IMR-90 (cell line): ENCODE measurements at regions not wholly inside any gene's neighbourhood (a gene's known extent, or its start where the extent isn't known, plus 50 kb on each side); places are given as distances from the start of the nearest gene placed in this dataset.

Experiments
- ATAC-seq: fragments of 200-7000 bp; cut with Tn5 transposase; 2 replicates; pipeline ENCODE4 v1.9.1; 2020; ENCODE audit warnings: low read depth, mild to moderate bottlenecking, moderate library complexity
- BruUV-seq: library from RNA; stranded (reverse); fragments of 400-500 nt; replicated peaks from 2 replicates; lab custom pipeline; 2021; lab: Mats Ljungman, UMichigan
- CTCF ChIA-PET: fragments of 300-600 bp; formaldehyde crosslinking; extraction: SDS; loops from one replicate; lab custom pipeline; 2021; ENCODE audit warnings: antibody characterized with exemption; lab: Yijun Ruan, JAX
- POLR2A ChIA-PET: fragments of 300-600 bp; sonication (Branson Sonifier 250); formaldehyde crosslinking; loops from one replicate; lab custom pipeline; 2022; ENCODE audit warnings: antibody characterized with exemption; ENCODE audit not compliant: unreplicated experiment; lab: Charles Lee
- DNase-seq: peaks from one replicate; pipeline ENCODE4 v3.0.0; 2013
- H2AFZ ChIP-seq: replicated peaks from 2 replicates; pipeline ENCODE3; 2013; ENCODE audit warnings: low read length, mild to moderate bottlenecking; ENCODE audit not compliant: poor library complexity
- H2AK5ac ChIP-seq: 2 replicates; pipeline ENCODE4 v1.6.1; 2013; ENCODE audit warnings: low read depth, low read length, inconsistent platforms
- H2AK9ac ChIP-seq: replicated peaks from 2 replicates; pipeline ENCODE3; 2013; ENCODE audit warnings: mild to moderate bottlenecking, low read depth, low read length, moderate library complexity; ENCODE audit not compliant: poor library complexity
- H2BK120ac ChIP-seq: 2 replicates; pipeline ENCODE4 v1.6.1; 2013; ENCODE audit warnings: low read depth, low read length, inconsistent platforms
- H2BK15ac ChIP-seq: 3 replicates; pipeline ENCODE4 v1.6.1; 2013; ENCODE audit warnings: low read depth, low read length, inconsistent platforms
- H2BK20ac ChIP-seq: 2 replicates; pipeline ENCODE4 v1.6.1; 2013; ENCODE audit warnings: low read depth, mild to moderate bottlenecking, inconsistent platforms, low read length, moderate library complexity
- H2BK5ac ChIP-seq: 2 replicates; pipeline ENCODE4 v1.6.1; 2013; ENCODE audit warnings: mild to moderate bottlenecking, low read depth, low read length, inconsistent platforms; ENCODE audit not compliant: poor library complexity, severe bottlenecking
- H3K14ac ChIP-seq: replicated peaks from 2 replicates; pipeline ENCODE4 v1.6.1; 2013; ENCODE audit warnings: low read depth, low read length, inconsistent platforms
- H3K18ac ChIP-seq: 2 replicates; pipeline ENCODE4 v1.6.1; 2013; ENCODE audit warnings: low read depth, low read length, control low read depth
- H3K23ac ChIP-seq: 2 replicates; pipeline ENCODE4 v1.6.1; 2013; ENCODE audit warnings: low read depth, low read length, inconsistent platforms
- H3K27ac ChIP-seq: 2 replicates; pipeline ENCODE4 v1.5.1; 2013; ENCODE audit warnings: mild to moderate bottlenecking, control low read depth, low read length; ENCODE audit not compliant: insufficient read depth
- H3K27me3 ChIP-seq: 2 replicates; pipeline ENCODE4 v1.6.1; 2013; ENCODE audit warnings: low read length; ENCODE audit not compliant: control insufficient read depth, insufficient read depth
- H3K36me3 ChIP-seq: 2 replicates; pipeline ENCODE4 v1.6.1; 2013; ENCODE audit warnings: low read length, mixed read lengths; ENCODE audit not compliant: control insufficient read depth, insufficient read depth
- H3K4ac ChIP-seq: 2 replicates; pipeline ENCODE4 v1.6.1; 2013; ENCODE audit warnings: low read depth, low read length, inconsistent platforms
- H3K4me1 ChIP-seq: 2 replicates; pipeline ENCODE4 v1.6.1; 2013; ENCODE audit warnings: low read length, mixed read lengths; ENCODE audit not compliant: control insufficient read depth, insufficient read depth
- H3K4me2 ChIP-seq: 2 replicates; pipeline ENCODE4 v1.6.1; 2013; ENCODE audit warnings: low read depth, mild to moderate bottlenecking, control low read depth, low read length, moderate library complexity
- H3K4me3 ChIP-seq: 2 replicates; pipeline ENCODE4 v1.5.1; 2013; ENCODE audit warnings: low read depth, mild to moderate bottlenecking, control low read depth, low read length, moderate library complexity; ENCODE audit not compliant: insufficient read depth
- H3K56ac ChIP-seq: 2 replicates; pipeline ENCODE4 v1.6.1; 2013; ENCODE audit warnings: low read length, inconsistent platforms; ENCODE audit not compliant: insufficient read depth; ENCODE audit errors: extremely low read depth
- H3K79me1 ChIP-seq, 2 experiments: 2 replicates each; pipeline ENCODE4 v1.6.1; 2013; ENCODE audit warnings: low read length in 2 of 2, inconsistent platforms in 1 of 2, low read depth in 1 of 2
- H3K9ac ChIP-seq: 2 replicates; pipeline ENCODE4 v1.6.1; 2013; ENCODE audit warnings: low read depth, low read length, control low read depth
- H3K9me1 ChIP-seq: 2 replicates; pipeline ENCODE4 v1.6.1; 2013; ENCODE audit warnings: low read length, inconsistent platforms; ENCODE audit not compliant: insufficient read depth
- H3K9me3 ChIP-seq: 2 replicates; pipeline ENCODE4 v1.6.1; 2013; ENCODE audit warnings: low read length; ENCODE audit not compliant: control insufficient read depth, insufficient read depth
- H4K20me1 ChIP-seq: 2 replicates; pipeline ENCODE4 v1.6.1; 2013; ENCODE audit warnings: low read length, inconsistent platforms; ENCODE audit not compliant: insufficient read depth
- H4K5ac ChIP-seq: 2 replicates; pipeline ENCODE4 v1.6.1; 2013; ENCODE audit warnings: mild to moderate bottlenecking, low read depth, low read length, control low read depth
- H4K8ac ChIP-seq, 2 experiments: 2 replicates each; pipeline ENCODE4 v1.6.1; 2013; ENCODE audit warnings: low read depth in 2 of 2, low read length in 2 of 2, control low read depth in 1 of 2, inconsistent platforms in 1 of 2
- H4K91ac ChIP-seq: 2 replicates; pipeline ENCODE4 v1.6.1; 2013; ENCODE audit warnings: low read depth, low read length, inconsistent platforms; ENCODE audit not compliant: insufficient read depth
- BHLHE40 ChIP-seq: fragments of 150-350 bp; IDR thresholded peaks from 2 replicates; pipeline ENCODE4 v1.6.1; 2016; ENCODE audit warnings: mild to moderate bottlenecking, low read depth, low read length
- CEBPB ChIP-seq: IDR thresholded peaks from 2 replicates; pipeline ENCODE4 v1.6.1; 2012; ENCODE audit warnings: low read depth, low read length, improper control_type of control experiment
- ELK1 ChIP-seq: fragments of 150-350 bp; IDR thresholded peaks from 2 replicates; pipeline ENCODE4 v1.6.1; 2016; ENCODE audit warnings: low read depth, mild to moderate bottlenecking, low read length, moderate library complexity, borderline replicate concordance
- MAZ ChIP-seq: IDR thresholded peaks from 2 replicates; pipeline ENCODE4 v1.6.1; 2012; ENCODE audit warnings: low read depth, mild to moderate bottlenecking, low read length, improper control_type of control experiment, moderate library complexity, borderline replicate concordance
- MXI1 ChIP-seq: IDR thresholded peaks from 2 replicates; pipeline ENCODE4 v1.6.1; 2012; ENCODE audit warnings: low read depth, mild to moderate bottlenecking, low read length, moderate library complexity, borderline replicate concordance
- NFE2L2 ChIP-seq: fragments of 150-350 bp; IDR thresholded peaks from 2 replicates; pipeline ENCODE4 v1.6.1; 2016; ENCODE audit warnings: low read depth, mild to moderate bottlenecking, low read length
- POLR2A ChIP-seq: IDR thresholded peaks from 2 replicates; pipeline ENCODE4 v1.6.1; 2012; ENCODE audit warnings: mild to moderate bottlenecking, low read depth, low read length
- RCOR1 ChIP-seq: IDR thresholded peaks from 2 replicates; pipeline ENCODE4 v1.6.1; 2012; ENCODE audit warnings: mild to moderate bottlenecking, low read length, improper control_type of control experiment; ENCODE audit not compliant: insufficient replicate concordance
- RFX5 ChIP-seq: IDR thresholded peaks from 2 replicates; pipeline ENCODE4 v1.8.0; 2012; ENCODE audit warnings: low read depth, mild to moderate bottlenecking, low read length, moderate library complexity
- SMC3 ChIP-seq: fragments of 150-350 bp; IDR thresholded peaks from 2 replicates; pipeline ENCODE4 v1.6.1; 2016; ENCODE audit warnings: low read depth, mild to moderate bottlenecking, antibody characterized with exemption, low read length, moderate library complexity
- USF2 ChIP-seq: fragments of 150-350 bp; IDR thresholded peaks from 2 replicates; pipeline ENCODE4 v1.6.1; 2017; ENCODE audit warnings: mild to moderate bottlenecking, antibody characterized with exemption, low read length, low read depth
- WGBS, 2 experiments: methylation state at CpG; one replicate each; pipeline versions ENCODE4 v1.1.5 to v1.1.7; 2013; ENCODE audit warnings: missing lambda C conversion rate in 2 of 2; ENCODE audit not compliant: insufficient read length in 1 of 2; ENCODE audit errors: extremely low coverage in 2 of 2; 5-methylcytosine and 5-hydroxymethylcytosine counted together
- dilution Hi-C: fragments of 300-500 bp; cut with HindIII; formaldehyde crosslinking; loops from one replicate; pipeline ENCODE4 v1.14.3; 2018; ENCODE audit warnings: low sequenced_read_pairs; ENCODE audit not compliant: unreplicated experiment
- in situ Hi-C: fragments of 300-500 bp; cut with MboI; formaldehyde crosslinking; loops from 3 replicates; pipeline ENCODE4 v1.14.3; 2019; ENCODE audit warnings: low sequenced_read_pairs, inconsistent platforms, mixed read lengths
- intact Hi-C: fragments of 100-400 bp; cut with micrococcal nuclease; formaldehyde crosslinking; loops from 2 replicates; pipeline ENCODE4 v1.10.0; 2022

GRCh38 chr6:88539295-88539764 lies 373.2 kb upstream of the CNR1 start:
- POLR2A ChIA-PET: no interaction called here
- no peak overlapping the region for H3K4me2 ChIP-seq
- no peak overlapping the region for H3K23ac ChIP-seq
- DNase-seq (no peak), ATAC-seq (no peak)
- H3K27me3 ChIP-seq: no peaks in the 10 kb centered on the region
- H3K36me3 ChIP-seq: no peaks in the 10 kb centered on the region
- in situ Hi-C loops: no loop called here
- TF ChIP-seq SMC3: no peak
- no peak for TF ChIP-seq MXI1
- no peak for TF ChIP-seq NFE2L2
- no peak for TF ChIP-seq USF2
- no peak for TF ChIP-seq POLR2A
- TF ChIP-seq ELK1: no peak
- no peak for TF ChIP-seq MAZ
- TF ChIP-seq CEBPB: no peak
- TF ChIP-seq RCOR1: no peak
- no peak for TF ChIP-seq BHLHE40
- no peak for TF ChIP-seq RFX5
- no peak overlapping the region for H2BK15ac ChIP-seq
- H2AFZ ChIP-seq: no peak overlapping the region
- H3K4me1 ChIP-seq: no peaks in the 10 kb centered on the region
- H3K14ac ChIP-seq: no peak overlapping the region
- H3K79me1 ChIP-seq: no peaks in the 10 kb centered on the region
- dilution Hi-C loops: no loop called here
- H4K91ac ChIP-seq: no peak overlapping the region
- H3K56ac ChIP-seq: no peak overlapping the region
- H4K5ac ChIP-seq: no peak overlapping the region
- no CpG with 5 or more reads among the region's 4 CpGs for WGBS, 2 experiments
- H3K9me1 ChIP-seq: no peaks in the 10 kb centered on the region
- CTCF ChIA-PET: no interaction called here
- no peak overlapping the region for H2BK20ac ChIP-seq
- no peak overlapping the region for H2AK9ac ChIP-seq
- H4K8ac ChIP-seq: no peak overlapping the region
- no peak overlapping the region for H2AK5ac ChIP-seq
- intact Hi-C loops: no loop called here
- no peak overlapping the region for H3K4ac ChIP-seq
- no peak overlapping the region for H2BK120ac ChIP-seq
- H2BK5ac ChIP-seq: no peak overlapping the region
- H3K18ac ChIP-seq: no peak overlapping the region
- no peak overlapping the region for H3K27ac ChIP-seq
- H3K9me3 ChIP-seq: no peaks in the 10 kb centered on the region
- no peak overlapping the region for H3K4me3 ChIP-seq
- no peaks in the 10 kb centered on the region for H4K20me1 ChIP-seq
- BruUV-seq: no TSS peak
- H3K9ac ChIP-seq: no peak overlapping the region
